CD8-positive, alpha-beta memory T cell (primary cell): ENCODE measurements at regions not wholly inside any gene's neighbourhood (a gene's known extent, or its start where the extent isn't known, plus 50 kb on each side); places are given as distances from the start of the nearest gene placed in this dataset.
"Not testable (repeated sequence)": the region's sequence is repeated elsewhere in the genome, so short reads cannot be mapped to it uniquely, and the experiment has no call there.

ENCODE experiments used
- CTCF ChIA-PET: fragments of 350-600 bp; sonication (Branson Sonifier 250); formaldehyde crosslinking; loops from one replicate; lab custom pipeline; 2021; ENCODE audit warnings: antibody characterized with exemption; lab: Charles Lee
- POLR2A ChIA-PET: fragments of 350-600 bp; sonication (Branson Sonifier 250); formaldehyde crosslinking; loops from one replicate; lab custom pipeline; 2021; ENCODE audit warnings: antibody characterized with exemption; lab: Charles Lee
- DNase-seq, 5 donors: peaks; one replicate each; pipeline versions ENCODE4 v3.0.0 to v3.0.0-alpha.2; 2020 to 2022; ENCODE audit warnings: mixed read lengths in 1 of 5
- H3K27ac ChIP-seq: one replicate; pipeline ENCODE4 v1.7.0; 2013; ENCODE audit warnings: low read depth, mild to moderate bottlenecking, low read length, moderate library complexity
- H3K27me3 ChIP-seq: 2 replicates; pipeline ENCODE4 v1.7.0; 2013; ENCODE audit warnings: low read length, mild to moderate bottlenecking; ENCODE audit not compliant: insufficient read depth, poor library complexity, severe bottlenecking
- H3K36me3 ChIP-seq: 2 replicates; pipeline ENCODE4 v1.7.0; 2013; ENCODE audit warnings: mild to moderate bottlenecking, low read length, moderate library complexity; ENCODE audit not compliant: insufficient read depth
- H3K4me1 ChIP-seq: 2 replicates; pipeline ENCODE4 v1.7.0; 2013; ENCODE audit warnings: mild to moderate bottlenecking, low read length, moderate library complexity; ENCODE audit not compliant: insufficient read depth
- H3K4me3 ChIP-seq: 2 replicates; pipeline ENCODE4 v1.7.0; 2013; ENCODE audit warnings: mild to moderate bottlenecking, low read length
- H3K9me3 ChIP-seq: 2 replicates; pipeline ENCODE4 v1.7.0; 2013; ENCODE audit warnings: mild to moderate bottlenecking, low read length
- H3K27ac Mint-ChIP-seq, 8 donors: one replicate each; pipeline ENCODE4 v1.8.0; 2020 to 2021; ENCODE audit warnings: mixed read lengths in 8 of 8, mild to moderate bottlenecking in 6 of 8, inconsistent platforms in 3 of 8, moderate library complexity in 3 of 8
- H3K27me3 Mint-ChIP-seq, 2 donors: one replicate each; pipeline ENCODE4 v1.8.0; 2020 to 2021; ENCODE audit warnings: mixed read lengths in 2 of 2, mild to moderate bottlenecking in 1 of 2, moderate library complexity in 1 of 2
- H3K36me3 Mint-ChIP-seq, 3 donors: one replicate each; pipeline ENCODE4 v1.8.0; 2020 to 2021; ENCODE audit warnings: mixed read lengths in 3 of 3, inconsistent platforms in 1 of 3, mild to moderate bottlenecking in 1 of 3
- H3K4me1 Mint-ChIP-seq, 3 donors: one replicate each; pipeline ENCODE4 v1.8.0; 2020 to 2021; ENCODE audit warnings: mixed read lengths in 3 of 3, inconsistent platforms in 1 of 3, mild to moderate bottlenecking in 1 of 3
- H3K4me3 Mint-ChIP-seq, 7 donors: one replicate each; pipeline ENCODE4 v1.8.0; 2020 to 2021; ENCODE audit warnings: mixed read lengths in 7 of 7, mild to moderate bottlenecking in 6 of 7, moderate library complexity in 4 of 7, inconsistent platforms in 2 of 7
- H3K9me3 Mint-ChIP-seq, 5 donors: one replicate each; pipeline ENCODE4 v1.8.0; 2020 to 2022; ENCODE audit warnings: mixed read lengths in 5 of 5, mild to moderate bottlenecking in 3 of 5, moderate library complexity in 2 of 5, inconsistent platforms in 1 of 5

GRCh38 chr1:144516172-144516571 is 54.7 kb upstream of the NBPF15 start:
- H3K4me3 ChIP-seq, POLR2A ChIA-PET, H3K4me3 Mint-ChIP-seq, H3K9me3 Mint-ChIP-seq, CTCF ChIA-PET, H3K36me3 Mint-ChIP-seq, H3K27ac ChIP-seq, H3K36me3 ChIP-seq, H3K27me3 ChIP-seq, H3K27ac Mint-ChIP-seq, H3K4me1 Mint-ChIP-seq, H3K9me3 ChIP-seq, H3K4me1 ChIP-seq, H3K27me3 Mint-ChIP-seq, DNase-seq: not testable (repeated sequence)

- H3K27me3 ChIP-seq, DNase-seq, H3K4me1 ChIP-seq, H3K4me3 ChIP-seq, H3K9me3 ChIP-seq, H3K27ac Mint-ChIP-seq, H3K4me1 Mint-ChIP-seq, POLR2A ChIA-PET, H3K9me3 Mint-ChIP-seq, H3K36me3 ChIP-seq, H3K27me3 Mint-ChIP-seq, H3K4me3 Mint-ChIP-seq, CTCF ChIA-PET, H3K36me3 Mint-ChIP-seq, H3K27ac ChIP-seq: not testable (repeated sequence)
These were observed 55.4 kb upstream of the NBPF15 start for GRCh38 chr1:144516906-144517305.

GRCh38 chr1:144518439-144518838 is 57.0 kb upstream of the NBPF15 start:
- H3K27me3 Mint-ChIP-seq, H3K9me3 ChIP-seq, POLR2A ChIA-PET, DNase-seq, H3K4me3 ChIP-seq, H3K4me3 Mint-ChIP-seq, CTCF ChIA-PET, H3K36me3 Mint-ChIP-seq, H3K27ac ChIP-seq, H3K27ac Mint-ChIP-seq, H3K36me3 ChIP-seq, H3K9me3 Mint-ChIP-seq, H3K27me3 ChIP-seq, H3K4me1 Mint-ChIP-seq, H3K4me1 ChIP-seq: not testable (repeated sequence)

- H3K4me3 Mint-ChIP-seq, DNase-seq, H3K27ac ChIP-seq, H3K4me1 ChIP-seq, H3K36me3 ChIP-seq, H3K4me3 ChIP-seq, H3K9me3 ChIP-seq, POLR2A ChIA-PET, H3K9me3 Mint-ChIP-seq, CTCF ChIA-PET, H3K27me3 Mint-ChIP-seq, H3K36me3 Mint-ChIP-seq, H3K27me3 ChIP-seq: not testable (repeated sequence)
- Mint-ChIP-seq H3K4me1 (peaks cover 5 to 14% (median 11%) of the 10 kb centered on the region in 3 donors), H3K27ac (peak overlapping the region in 1 of 8 donors; percentile 14)
These were observed 58.2 kb upstream of the NBPF15 start for GRCh38 chr1:144519528-144520189.

GRCh38 chr1:144523661-144524407 is 62.4 kb upstream of the NBPF15 start:
- peak overlapping the region; percentile 89 for H3K27ac ChIP-seq
- POLR2A ChIA-PET, result interaction anchor here (0.5 kb wide), 1 partner anchor 10 kb away, joined by 3 read pairs; no protein-coding TSS in a partner anchor
- peak overlapping the region; percentile 100 for H3K27ac Mint-ChIP-seq
- H3K36me3 ChIP-seq, H3K4me1 ChIP-seq, CTCF ChIA-PET, H3K9me3 ChIP-seq, H3K27me3 ChIP-seq, H3K36me3 Mint-ChIP-seq, H3K27me3 Mint-ChIP-seq, H3K9me3 Mint-ChIP-seq: not testable (repeated sequence)
- peaks cover 7 to 14% (median 11%) of the 10 kb centered on the region in 3 donors for H3K4me1 Mint-ChIP-seq
- DNase-seq, result peak; percentile 57 to 77 (median 68)
- peak overlapping the region; percentile 28 for H3K4me3 ChIP-seq
- peak overlapping the region; percentile 88 to 99 (median 94) for H3K4me3 Mint-ChIP-seq

GRCh38 chr1:144532156-144532607 is 60.5 kb upstream of the PPIAL4F start:
- H3K36me3 ChIP-seq, POLR2A ChIA-PET, H3K4me1 ChIP-seq, H3K36me3 Mint-ChIP-seq, H3K27me3 ChIP-seq, H3K9me3 Mint-ChIP-seq, H3K9me3 ChIP-seq, H3K4me3 ChIP-seq, H3K27me3 Mint-ChIP-seq, CTCF ChIA-PET, H3K27ac ChIP-seq: not testable (repeated sequence)
- Mint-ChIP-seq H3K4me1 (peaks cover 19 to 22% (median 20%) of the 10 kb centered on the region in 3 donors), H3K27ac (peak overlapping the region; percentile 37 to 86 (median 80)), H3K4me3 (peak overlapping the region in 5 of 7 donors; percentile 29 to 57 (median 41))
- DNase-seq, result peak in 2 of 5 donors; percentile 26 to 34

GRCh38 chr1:144533480-144533879 is 59.2 kb upstream of the PPIAL4F start:
- H3K4me3 Mint-ChIP-seq, H3K36me3 Mint-ChIP-seq, H3K27me3 ChIP-seq, H3K4me3 ChIP-seq, H3K9me3 Mint-ChIP-seq, H3K27me3 Mint-ChIP-seq, H3K9me3 ChIP-seq, H3K4me1 ChIP-seq, CTCF ChIA-PET, H3K36me3 ChIP-seq, DNase-seq, H3K27ac ChIP-seq: not testable (repeated sequence)
- Mint-ChIP-seq H3K27ac (peak overlapping the region in 7 of 8 donors; percentile 39 to 83 (median 75)), H3K4me1 (peaks cover 19 to 22% (median 19%) of the 10 kb centered on the region in 3 donors)
- POLR2A ChIA-PET, result interaction anchor here (0.9 kb wide), 1 partner anchor 13 kb away, joined by 8 read pairs; no protein-coding TSS in a partner anchor

GRCh38 chr1:144534286-144534685 is 58.4 kb upstream of the PPIAL4F start:
- POLR2A ChIA-PET, result interaction anchor here (0.6 to 0.9 kb wide), 3 partner anchors 11 to 18 kb away, joined by 3 to 8 read pairs (median 4); no protein-coding TSS in a partner anchor
- Mint-ChIP-seq H3K4me1 (peaks cover 19 to 22% (median 19%) of the 10 kb centered on the region in 3 donors), H3K27ac (peak overlapping the region in 3 of 8 donors; percentile 23 to 88 (median 66)), H3K4me3 (peak overlapping the region in 1 of 7 donors; percentile 38)
- H3K9me3 Mint-ChIP-seq, H3K36me3 Mint-ChIP-seq, H3K36me3 ChIP-seq, H3K27me3 ChIP-seq, H3K4me1 ChIP-seq, H3K27me3 Mint-ChIP-seq, H3K4me3 ChIP-seq, H3K9me3 ChIP-seq, H3K27ac ChIP-seq: not testable (repeated sequence)
- CTCF ChIA-PET, result interaction anchor here (0.7 kb wide), 1 partner anchor 17 kb away, joined by 3 read pairs; no protein-coding TSS in a partner anchor
- DNase-seq, result peak in 2 of 5 donors; percentile 45 to 50
